PFSK-1 (cell line): ENCODE measurements at regions not wholly inside any gene's neighbourhood (a gene's known extent, or its start where the extent isn't known, plus 50 kb on each side); places are given as distances from the start of the nearest gene placed in this dataset.

Source experiments
- FOXP2 ChIP-seq: optimal IDR thresholded peaks from 2 replicates; pipeline ENCODE3; 2011; ENCODE audit warnings: borderline replicate concordance, control low read depth, inconsistent platforms; ENCODE audit not compliant: insufficient read depth; ENCODE audit errors: extremely low read length, extremely low read depth
- POLR2AphosphoS5 ChIP-seq: IDR thresholded peaks from 2 replicates; pipeline ENCODE4 v1.6.1; 2012; ENCODE audit warnings: low read depth, mild to moderate bottlenecking, control low read depth, low read length, moderate library complexity
- SIN3A ChIP-seq: IDR thresholded peaks from 2 replicates; pipeline ENCODE4 v1.6.1; 2012; ENCODE audit warnings: mild to moderate bottlenecking, low read length, moderate library complexity, borderline replicate concordance; ENCODE audit not compliant: insufficient read depth
- TAF1 ChIP-seq: IDR thresholded peaks from 2 replicates; pipeline ENCODE4 v1.6.1; 2012; ENCODE audit warnings: low read length, control low read depth, borderline replicate concordance; ENCODE audit not compliant: insufficient read depth
- TF ChIP-seq, protein P1 (sequence below), 2 experiments: IDR thresholded peaks; 2 replicates each; pipeline versions ENCODE4 v1.6.1 to v1.8.0; 2011 to 2012; ENCODE audit warnings: low read depth in 2 of 2, low read length in 2 of 2, control low read depth in 1 of 2, inconsistent platforms in 1 of 2, mild to moderate bottlenecking in 1 of 2, moderate library complexity in 1 of 2; ENCODE audit not compliant: insufficient read depth in 1 of 2

DNA sequence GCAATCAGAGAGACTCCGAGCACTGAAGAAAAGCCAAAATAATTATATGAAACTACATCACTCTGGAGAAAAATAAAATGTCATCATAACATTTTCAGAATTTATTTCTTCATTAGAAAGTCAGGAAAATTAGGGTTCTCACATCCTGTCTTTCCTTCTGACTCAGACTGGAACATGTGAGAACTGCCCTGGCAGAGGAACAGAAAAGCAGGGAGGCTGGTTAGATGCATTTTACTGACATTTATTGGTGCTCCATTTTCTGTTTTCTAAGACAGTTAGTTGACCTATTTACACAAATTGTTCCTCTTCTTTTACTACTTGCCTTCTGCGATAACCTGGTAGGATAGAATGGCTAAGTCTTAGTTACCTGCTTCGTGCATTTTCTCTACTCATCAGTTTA lies 58.6 kb upstream of the ANK3 start:
- TF ChIP-seq SIN3A, result no peak
- no peak for TF ChIP-seq TAF1
- TF ChIP-seq FOXP2, result no peak
- TF ChIP-seq POLR2AphosphoS5, result no peak
- TF ChIP-seq, protein P1, sequence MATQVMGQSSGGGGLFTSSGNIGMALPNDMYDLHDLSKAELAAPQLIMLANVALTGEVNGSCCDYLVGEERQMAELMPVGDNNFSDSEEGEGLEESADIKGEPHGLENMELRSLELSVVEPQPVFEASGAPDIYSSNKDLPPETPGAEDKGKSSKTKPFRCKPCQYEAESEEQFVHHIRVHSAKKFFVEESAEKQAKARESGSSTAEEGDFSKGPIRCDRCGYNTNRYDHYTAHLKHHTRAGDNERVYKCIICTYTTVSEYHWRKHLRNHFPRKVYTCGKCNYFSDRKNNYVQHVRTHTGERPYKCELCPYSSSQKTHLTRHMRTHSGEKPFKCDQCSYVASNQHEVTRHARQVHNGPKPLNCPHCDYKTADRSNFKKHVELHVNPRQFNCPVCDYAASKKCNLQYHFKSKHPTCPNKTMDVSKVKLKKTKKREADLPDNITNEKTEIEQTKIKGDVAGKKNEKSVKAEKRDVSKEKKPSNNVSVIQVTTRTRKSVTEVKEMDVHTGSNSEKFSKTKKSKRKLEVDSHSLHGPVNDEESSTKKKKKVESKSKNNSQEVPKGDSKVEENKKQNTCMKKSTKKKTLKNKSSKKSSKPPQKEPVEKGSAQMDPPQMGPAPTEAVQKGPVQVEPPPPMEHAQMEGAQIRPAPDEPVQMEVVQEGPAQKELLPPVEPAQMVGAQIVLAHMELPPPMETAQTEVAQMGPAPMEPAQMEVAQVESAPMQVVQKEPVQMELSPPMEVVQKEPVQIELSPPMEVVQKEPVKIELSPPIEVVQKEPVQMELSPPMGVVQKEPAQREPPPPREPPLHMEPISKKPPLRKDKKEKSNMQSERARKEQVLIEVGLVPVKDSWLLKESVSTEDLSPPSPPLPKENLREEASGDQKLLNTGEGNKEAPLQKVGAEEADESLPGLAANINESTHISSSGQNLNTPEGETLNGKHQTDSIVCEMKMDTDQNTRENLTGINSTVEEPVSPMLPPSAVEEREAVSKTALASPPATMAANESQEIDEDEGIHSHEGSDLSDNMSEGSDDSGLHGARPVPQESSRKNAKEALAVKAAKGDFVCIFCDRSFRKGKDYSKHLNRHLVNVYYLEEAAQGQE (IDR thresholded peaks at IDR 0.05; ENCODE audit: insufficient read depth in 1 of 2, low read depth in 2 of 2, low read length in 2 of 2), result no peak

DNA sequence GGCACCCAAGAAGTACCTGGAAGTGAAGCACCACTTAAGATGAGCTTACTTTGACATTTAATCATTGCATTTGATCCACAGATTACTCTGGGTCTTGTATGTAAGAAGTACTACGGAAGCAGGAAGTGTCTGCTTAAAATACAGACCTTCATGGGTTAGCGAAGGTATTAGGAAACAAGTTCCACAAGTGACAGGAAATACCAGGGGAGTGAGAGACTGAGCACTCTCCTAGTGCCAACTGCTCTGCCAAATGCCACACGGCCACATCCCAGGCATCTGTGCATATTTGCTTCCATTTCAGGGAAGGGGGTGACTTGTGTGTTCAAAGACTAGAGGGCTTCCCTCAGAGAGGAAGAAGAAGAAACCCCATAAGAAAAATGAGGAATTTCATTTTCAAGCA lies 57.2 kb upstream of the ANK3 start:
- TF ChIP-seq, protein P1 (IDR thresholded peaks at IDR 0.05; ENCODE audit: insufficient read depth in 1 of 2, low read depth in 2 of 2, low read length in 2 of 2), result no peak
- TF ChIP-seq TAF1 (no peak), SIN3A (no peak), POLR2AphosphoS5 (no peak), FOXP2 (no peak)

DNA sequence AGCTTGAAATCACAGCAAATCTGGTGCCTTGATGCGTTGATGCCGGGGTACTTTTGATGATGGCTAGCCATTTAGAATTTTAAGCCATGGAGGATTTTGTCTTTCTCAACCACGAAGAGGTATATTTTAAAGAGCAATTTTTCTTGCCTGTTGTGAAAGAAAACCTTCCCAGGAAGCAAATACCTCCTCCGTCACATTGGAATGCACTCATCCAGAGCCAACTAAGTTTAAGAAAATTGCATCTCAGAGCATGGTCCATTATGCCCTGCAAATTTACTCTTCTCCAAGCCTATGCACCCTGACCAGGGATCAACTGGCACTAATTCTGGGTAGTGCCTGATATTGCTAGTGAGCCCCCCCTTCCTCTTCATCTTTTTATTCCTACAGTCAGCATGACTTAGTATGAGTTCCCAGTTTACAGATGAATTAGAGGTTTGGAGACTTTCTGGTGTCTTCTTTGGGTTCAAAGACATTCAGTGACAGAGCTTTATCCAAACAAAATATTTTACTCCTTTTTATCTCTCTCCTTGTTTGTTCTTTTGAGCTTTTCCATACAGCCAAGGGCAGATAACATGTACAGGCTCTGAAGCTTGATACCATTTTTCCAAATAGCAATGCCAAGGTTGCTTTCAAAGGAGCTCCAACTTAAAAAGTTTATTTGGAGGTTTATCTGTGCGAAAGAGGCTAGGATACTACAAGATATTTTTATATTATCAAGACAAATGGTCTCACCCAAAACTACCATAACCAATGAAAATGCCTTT lies 56.6 kb upstream of the ANK3 start:
- TF ChIP-seq FOXP2 (no peak), POLR2AphosphoS5 (no peak), SIN3A (no peak)
- TF ChIP-seq, protein P1 (IDR thresholded peaks at IDR 0.05; ENCODE audit: insufficient read depth in 1 of 2, low read depth in 2 of 2, low read length in 2 of 2), result no peak

DNA sequence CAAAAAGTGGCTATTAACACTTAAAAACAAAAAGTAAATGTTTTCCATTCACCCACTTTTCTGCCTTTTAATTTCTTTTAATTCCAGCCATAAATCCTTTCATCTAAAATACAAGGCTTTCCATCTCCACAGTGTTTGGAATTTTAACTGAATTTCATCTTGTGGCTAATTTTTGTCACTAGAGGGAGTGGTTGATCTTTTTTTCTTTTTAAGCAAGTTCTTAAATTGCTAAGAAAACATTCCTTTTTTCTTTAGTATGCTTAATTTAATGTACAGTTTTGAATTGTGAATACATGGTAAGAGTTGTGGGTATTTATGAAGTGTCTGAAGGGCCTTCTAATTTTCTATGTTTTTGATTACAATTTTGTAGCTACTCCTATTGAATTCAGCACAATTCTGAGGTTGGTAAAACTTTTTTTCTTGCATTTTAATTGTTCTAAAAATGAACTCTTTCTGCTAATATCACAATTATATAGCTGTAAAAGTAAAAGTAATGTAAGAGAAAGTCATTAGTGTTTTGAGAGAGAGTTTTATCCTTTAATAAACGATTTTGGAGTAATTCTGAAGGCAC lies 54.9 kb upstream of the ANK3 start:
- TF ChIP-seq, protein P1 (IDR thresholded peaks at IDR 0.05; ENCODE audit: insufficient read depth in 1 of 2, low read depth in 2 of 2, low read length in 2 of 2), result no peak
- TF ChIP-seq TAF1 (no peak), FOXP2 (no peak), POLR2AphosphoS5 (no peak), SIN3A (no peak)
